Fibroblast of pulmonary artery (primary cell): ENCODE measurements at regions not wholly inside any gene's neighbourhood (a gene's known extent, or its start where the extent isn't known, plus 50 kb on each side); places are given as distances from the start of the nearest gene placed in this dataset.

Experiments used
- DNase-seq: peaks from one replicate; pipeline ENCODE4 v3.0.0-alpha.2; 2010; ENCODE audit warnings: low read depth
- H3K4me3 ChIP-seq: replicated peaks from 2 replicates; pipeline ENCODE4 v1.5.1; 2011; ENCODE audit warnings: low read depth, mild to moderate bottlenecking, control low read depth, low read length, moderate library complexity
- TF ChIP-seq, protein P1 (sequence below): IDR thresholded peaks from 2 replicates; pipeline ENCODE4 v1.5.1; 2011; ENCODE audit warnings: mild to moderate bottlenecking, control low read depth, low read length, inconsistent platforms; ENCODE audit errors: missing control alignments

DNA sequence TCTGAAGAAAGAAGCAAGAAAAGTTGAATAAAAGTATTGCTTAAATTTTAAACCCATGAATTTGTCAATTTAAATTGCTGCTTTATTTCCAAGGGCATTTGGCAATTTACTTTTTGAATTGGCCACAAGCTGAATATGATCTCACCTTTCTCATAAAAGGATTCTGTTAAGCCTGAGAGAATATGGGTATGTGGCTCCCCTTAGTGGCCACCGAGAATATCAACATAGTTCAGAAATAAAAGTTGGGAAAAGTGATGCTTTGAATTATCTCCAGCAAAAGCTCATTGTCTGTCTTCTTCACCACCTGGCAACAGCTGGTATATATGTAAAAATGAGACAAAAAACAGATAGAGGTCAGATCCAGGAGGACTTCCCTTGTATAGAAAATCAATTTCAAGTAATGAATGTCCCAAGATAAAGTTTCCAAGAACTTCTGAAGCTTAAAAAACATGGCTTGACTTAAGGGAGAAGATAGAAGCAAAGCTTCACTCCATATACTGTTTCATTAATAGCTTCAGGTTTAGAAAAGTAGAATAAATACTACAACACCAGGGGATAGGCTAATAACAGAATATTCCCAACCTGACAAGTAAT, 290.7 kb upstream of the FAM241A start:
- peak; percentile 59 for DNase-seq
- H3K4me3 ChIP-seq = no peak overlapping the region
- TF ChIP-seq, protein P1, sequence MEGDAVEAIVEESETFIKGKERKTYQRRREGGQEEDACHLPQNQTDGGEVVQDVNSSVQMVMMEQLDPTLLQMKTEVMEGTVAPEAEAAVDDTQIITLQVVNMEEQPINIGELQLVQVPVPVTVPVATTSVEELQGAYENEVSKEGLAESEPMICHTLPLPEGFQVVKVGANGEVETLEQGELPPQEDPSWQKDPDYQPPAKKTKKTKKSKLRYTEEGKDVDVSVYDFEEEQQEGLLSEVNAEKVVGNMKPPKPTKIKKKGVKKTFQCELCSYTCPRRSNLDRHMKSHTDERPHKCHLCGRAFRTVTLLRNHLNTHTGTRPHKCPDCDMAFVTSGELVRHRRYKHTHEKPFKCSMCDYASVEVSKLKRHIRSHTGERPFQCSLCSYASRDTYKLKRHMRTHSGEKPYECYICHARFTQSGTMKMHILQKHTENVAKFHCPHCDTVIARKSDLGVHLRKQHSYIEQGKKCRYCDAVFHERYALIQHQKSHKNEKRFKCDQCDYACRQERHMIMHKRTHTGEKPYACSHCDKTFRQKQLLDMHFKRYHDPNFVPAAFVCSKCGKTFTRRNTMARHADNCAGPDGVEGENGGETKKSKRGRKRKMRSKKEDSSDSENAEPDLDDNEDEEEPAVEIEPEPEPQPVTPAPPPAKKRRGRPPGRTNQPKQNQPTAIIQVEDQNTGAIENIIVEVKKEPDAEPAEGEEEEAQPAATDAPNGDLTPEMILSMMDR = peak; percentile 68

DNA sequence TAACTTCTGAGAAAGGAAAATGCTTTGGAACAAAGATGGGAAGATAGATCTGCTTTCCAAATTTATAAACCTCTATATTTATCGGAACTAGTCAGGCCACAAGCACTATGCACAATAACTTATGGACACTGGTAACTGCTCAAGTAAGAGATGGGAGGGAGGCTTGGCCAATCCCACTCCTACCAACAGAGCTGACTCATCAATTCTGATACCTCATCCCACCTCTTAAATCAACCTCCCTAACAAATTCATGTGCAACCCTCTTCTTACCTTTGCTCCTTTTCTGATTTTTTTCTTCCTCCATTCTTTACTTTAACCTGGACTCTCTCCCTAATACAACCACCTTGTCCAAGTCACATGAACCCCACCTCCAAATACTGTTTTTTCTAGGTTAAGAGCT, 289.9 kb upstream of the FAM241A start:
- TF ChIP-seq, protein P1 = no peak
- no peak for DNase-seq
- H3K4me3 ChIP-seq = no peak overlapping the region

DNA sequence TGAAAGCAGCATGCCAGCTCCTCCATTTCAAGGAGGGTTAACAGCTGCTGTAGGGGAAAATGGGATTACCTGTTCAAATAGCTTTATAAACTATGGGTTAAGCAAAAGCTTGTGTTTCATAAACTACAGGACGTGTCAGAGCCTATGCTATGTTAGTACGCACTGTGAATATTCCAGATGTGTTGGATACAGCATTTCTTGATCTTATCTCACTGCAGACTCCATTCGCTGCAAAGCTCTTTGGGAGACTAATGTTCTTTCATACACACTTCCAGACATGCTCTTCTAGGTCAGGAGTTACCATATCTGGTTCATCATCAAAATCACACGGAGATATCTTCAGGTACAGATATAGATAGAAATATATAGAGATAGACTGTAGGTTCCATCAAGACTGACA, 281.2 kb upstream of the FAM241A start:
- no peak for DNase-seq

DNA sequence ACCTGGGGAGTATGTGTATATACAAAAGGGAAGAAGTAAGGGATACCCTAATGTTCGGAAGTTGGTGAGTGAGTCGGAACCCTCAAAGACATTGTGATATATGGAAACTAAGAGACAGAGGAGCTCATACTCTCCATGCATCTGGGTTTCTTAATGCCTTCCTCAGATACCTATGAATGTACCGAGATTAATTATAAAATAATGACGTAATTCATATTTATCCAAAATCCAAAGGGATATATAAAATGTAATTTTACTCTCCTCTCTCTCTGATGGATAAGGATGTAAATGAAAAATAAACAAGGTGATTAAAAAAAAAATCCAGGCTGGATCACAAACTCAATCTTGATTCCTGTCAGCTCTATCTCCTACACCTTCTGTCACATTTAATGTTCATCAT, 275.9 kb upstream of the FAM241A start:
- DNase-seq = no peak
- H3K4me3 ChIP-seq = no peak overlapping the region
- TF ChIP-seq, protein P1 = no peak

More for the DNA sequence above, 281.2 kb upstream of the FAM241A start:
- TF ChIP-seq, protein P1 = no peak
- no peak overlapping the region for H3K4me3 ChIP-seq

DNA sequence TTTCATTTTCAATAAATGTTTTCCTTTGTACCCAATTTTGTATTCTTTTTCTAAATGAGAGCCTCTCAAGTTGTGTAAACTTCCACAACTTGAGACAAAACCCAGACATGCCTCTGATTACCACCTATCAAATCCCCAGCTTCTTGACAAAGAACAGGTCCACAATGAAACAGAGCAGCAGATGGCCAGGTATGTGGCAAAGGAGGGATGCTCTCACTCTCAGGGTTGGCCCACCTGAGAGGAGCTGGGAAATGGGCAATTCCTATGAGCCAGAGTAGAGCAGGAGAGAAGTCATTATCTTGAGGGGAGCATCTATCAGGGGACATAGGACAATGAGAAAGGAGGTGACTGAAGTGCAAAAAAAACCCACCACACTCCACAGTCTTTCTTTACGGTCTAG, 273.5 kb upstream of the FAM241A start:
- DNase-seq = no peak
- no peak overlapping the region for H3K4me3 ChIP-seq
- TF ChIP-seq, protein P1 = no peak

DNA sequence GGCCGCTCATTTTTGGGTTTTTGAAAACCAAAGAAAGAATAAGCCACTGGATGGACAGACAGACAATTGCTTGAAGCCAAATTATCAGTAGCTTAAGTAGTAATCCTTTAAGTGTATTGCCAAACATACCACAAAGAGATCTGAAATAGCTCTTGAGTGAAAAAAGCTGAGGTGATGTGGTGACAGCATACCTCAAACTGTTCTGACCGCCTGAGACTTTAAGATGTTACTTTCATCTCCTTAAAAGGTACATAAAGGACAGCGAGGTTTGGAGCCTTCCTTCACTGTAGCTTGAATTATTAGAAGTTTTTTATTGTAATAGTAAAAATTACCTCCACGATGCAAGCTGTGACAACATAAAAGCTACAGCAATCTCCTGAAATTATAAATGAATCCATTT, 271.5 kb upstream of the FAM241A start:
- TF ChIP-seq, protein P1 = no peak
- no peak overlapping the region for H3K4me3 ChIP-seq
- no peak for DNase-seq

DNA sequence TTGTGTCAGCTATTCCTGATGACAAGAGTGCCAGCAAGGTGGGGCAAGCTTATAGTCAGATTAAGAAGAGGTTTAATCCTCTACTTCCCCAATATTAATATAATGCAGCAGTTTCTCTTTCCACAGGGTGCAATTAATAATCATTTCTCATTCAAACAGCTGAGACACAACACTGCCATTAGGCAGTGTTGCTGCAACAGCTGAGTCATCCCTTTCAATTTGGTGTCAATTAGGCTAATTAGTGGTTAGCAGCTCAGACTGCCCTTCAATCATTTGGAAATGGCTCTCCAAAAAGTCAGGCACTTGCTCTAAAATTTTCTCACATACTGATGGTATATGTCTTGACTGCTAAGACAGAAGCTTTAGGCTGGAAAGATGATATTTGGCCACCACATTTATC, 265.7 kb upstream of the FAM241A start:
- no peak overlapping the region for H3K4me3 ChIP-seq
- TF ChIP-seq, protein P1 = no peak
- DNase-seq = no peak
